Hepatocyte (in vitro differentiated cells): ENCODE measurements at regions not wholly inside any gene's neighbourhood (a gene's known extent, or its start where the extent isn't known, plus 50 kb on each side); places are given as distances from the start of the nearest gene placed in this dataset.

Experiments used
- DNase-seq: peaks from one replicate; pipeline ENCODE4 v3.0.0-alpha.2; 2016; ENCODE audit warnings: low spot score
- H2AFZ ChIP-seq: fragments of 200-600 bp; sonication (generic); 2 replicates; pipeline ENCODE4 v1.6.0; 2016; ENCODE audit warnings: antibody characterized with exemption, mild to moderate bottlenecking
- H3K27ac ChIP-seq: fragments of 200-600 bp; sonication (generic); 2 replicates; pipeline ENCODE4 v1.5.1; 2016; ENCODE audit warnings: mild to moderate bottlenecking
- H3K27me3 ChIP-seq: fragments of 200-600 bp; sonication (generic); 2 replicates; pipeline ENCODE4 v1.6.1; 2016
- H3K36me3 ChIP-seq: fragments of 200-600 bp; sonication (generic); replicated peaks from 2 replicates; pipeline ENCODE4 v1.5.1; 2016; ENCODE audit warnings: low read depth; ENCODE audit not compliant: insufficient read depth
- H3K4me1 ChIP-seq: fragments of 200-600 bp; sonication (generic); 2 replicates; pipeline ENCODE4 v1.5.1; 2016; ENCODE audit warnings: mild to moderate bottlenecking, moderate library complexity; ENCODE audit not compliant: insufficient read depth
- H3K4me2 ChIP-seq: fragments of 200-600 bp; sonication (generic); 2 replicates; pipeline ENCODE4 v1.6.0; 2016
- H3K4me3 ChIP-seq: fragments of 200-600 bp; sonication (generic); 2 replicates; pipeline ENCODE4 v1.5.1; 2016; ENCODE audit warnings: mild to moderate bottlenecking
- H3K79me2 ChIP-seq: fragments of 200-600 bp; sonication (generic); 2 replicates; pipeline ENCODE4 v1.6.0; 2017; ENCODE audit warnings: mild to moderate bottlenecking
- H3K9me2 ChIP-seq: fragments of 200-600 bp; sonication (generic); replicated peaks from 2 replicates; pipeline ENCODE4 v1.6.0; 2017; ENCODE audit warnings: mild to moderate bottlenecking; ENCODE audit not compliant: insufficient read depth
- H3K9me3 ChIP-seq: fragments of 200-600 bp; sonication (generic); 2 replicates; pipeline ENCODE4 v1.5.1; 2016; ENCODE audit warnings: low read depth, mild to moderate bottlenecking
- H4K20me1 ChIP-seq: fragments of 200-600 bp; sonication (generic); 2 replicates; pipeline ENCODE4 v1.6.0; 2016; ENCODE audit warnings: mild to moderate bottlenecking; ENCODE audit not compliant: insufficient read depth, poor library complexity, severe bottlenecking
- CTCF ChIP-seq: fragments of 200-600 bp; sonication (generic); IDR thresholded peaks from 2 replicates; pipeline ENCODE4 v1.5.1; 2016; ENCODE audit warnings: antibody characterized with exemption, mild to moderate bottlenecking; ENCODE audit not compliant: poor library complexity
- EZH2 ChIP-seq: fragments of 200-600 bp; sonication (generic); IDR thresholded peaks from 2 replicates; pipeline ENCODE4 v1.6.1; 2016; ENCODE audit warnings: antibody characterized with exemption, mild to moderate bottlenecking, borderline replicate concordance
- EZH2phosphoT487 ChIP-seq: fragments of 200-600 bp; sonication (generic); IDR thresholded peaks from one replicate; pipeline ENCODE4 v1.6.1; 2018; ENCODE audit warnings: antibody characterized with exemption, mild to moderate bottlenecking, low read depth, moderate library complexity; ENCODE audit not compliant: unreplicated experiment, severe bottlenecking
- WGBS: methylation state at CpG from one replicate; pipeline ENCODE4 v1.1.6; 2016; ENCODE audit warnings: low lambda C conversion rate; ENCODE audit errors: missing lambda C conversion rate; 5-methylcytosine and 5-hydroxymethylcytosine counted together

- WGBS = 79% methylated on average over 2 of the region's 2 CpGs
- H4K20me1 ChIP-seq = no peaks in the 10 kb centered on the region
- no peak for DNase-seq
These were observed 217.4 kb upstream of the ATP11B start for GRCh38 chr3:182575941-182576340.

DNA sequence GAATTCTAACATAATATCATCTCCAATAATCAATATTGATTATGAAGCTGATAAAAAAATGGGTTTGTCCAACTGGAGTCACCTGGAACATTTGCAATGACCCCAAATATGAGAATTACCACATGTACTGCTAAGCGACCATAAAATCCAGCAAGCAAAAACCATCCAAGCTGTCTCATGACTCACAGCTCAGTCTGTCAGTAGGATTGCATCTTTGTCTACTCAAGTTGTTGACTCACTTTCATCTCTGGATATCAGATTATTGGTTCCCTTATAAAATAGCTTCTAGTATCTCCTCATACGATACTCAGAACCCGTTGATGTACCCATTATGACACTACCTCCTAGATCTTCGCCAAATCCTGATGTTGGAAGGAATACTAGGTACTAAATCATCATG lies 209.8 kb upstream of the ATP11B start:
- DNase-seq = no peak
- H3K27ac ChIP-seq = no peak overlapping the region
- no peaks in the 10 kb centered on the region for H3K27me3 ChIP-seq
- TF ChIP-seq CTCF (no peak), EZH2 (no peak), EZH2phosphoT487 (no peak)
- no peaks in the 10 kb centered on the region for H3K36me3 ChIP-seq
- no peaks in the 10 kb centered on the region for H3K79me2 ChIP-seq
- no peaks in the 10 kb centered on the region for H3K9me3 ChIP-seq
- H3K9me2 ChIP-seq = no peaks in the 10 kb centered on the region
- no peak overlapping the region for H3K4me3 ChIP-seq
- H2AFZ ChIP-seq = no peak overlapping the region
- no peak overlapping the region for H3K4me2 ChIP-seq
- no peaks in the 10 kb centered on the region for H3K4me1 ChIP-seq
- 78% methylated on average over 4 of the region's 4 CpGs for WGBS
- no peaks in the 10 kb centered on the region for H4K20me1 ChIP-seq

More at GRCh38 chr3:182575941-182576340, 217.4 kb upstream of the ATP11B start:
- H3K4me1 ChIP-seq = no peaks in the 10 kb centered on the region
- no peaks in the 10 kb centered on the region for H3K27me3 ChIP-seq
- H3K27ac ChIP-seq = no peak overlapping the region
- no peaks in the 10 kb centered on the region for H3K36me3 ChIP-seq
- no peaks in the 10 kb centered on the region for H3K79me2 ChIP-seq
- H3K9me2 ChIP-seq = no peaks in the 10 kb centered on the region
- H2AFZ ChIP-seq = no peak overlapping the region
- TF ChIP-seq EZH2 (no peak), CTCF (no peak), EZH2phosphoT487 (no peak)
- H3K9me3 ChIP-seq = no peaks in the 10 kb centered on the region
- no peak overlapping the region for H3K4me2 ChIP-seq
- no peak overlapping the region for H3K4me3 ChIP-seq

- H3K27me3 ChIP-seq = no peaks in the 10 kb centered on the region
- H3K9me2 ChIP-seq = no peaks in the 10 kb centered on the region
- H3K4me1 ChIP-seq = no peaks in the 10 kb centered on the region
- no peak overlapping the region for H3K4me3 ChIP-seq
- no peaks in the 10 kb centered on the region for H3K79me2 ChIP-seq
- no peak overlapping the region for H3K27ac ChIP-seq
- peak; percentile 16 for DNase-seq
- TF ChIP-seq CTCF = no peak
- TF ChIP-seq EZH2phosphoT487 = no peak
- TF ChIP-seq EZH2 = no peak
- no peaks in the 10 kb centered on the region for H3K36me3 ChIP-seq
- 64% methylated on average over 2 of the region's 2 CpGs for WGBS
- no peaks in the 10 kb centered on the region for H3K9me3 ChIP-seq
- H4K20me1 ChIP-seq = no peaks in the 10 kb centered on the region
- no peak overlapping the region for H3K4me2 ChIP-seq
- H2AFZ ChIP-seq = no peak overlapping the region
These were observed 207.7 kb upstream of the ATP11B start for GRCh38 chr3:182585532-182586150.

GRCh38 chr3:182592747-182593146 lies 200.6 kb upstream of the ATP11B start:
- Histone ChIP-seq H3K4me1 (peaks cover 8% of the 10 kb centered on the region), H4K20me1 (no peaks in the 10 kb centered on the region), H3K27ac (no peak overlapping the region), H3K27me3 (no peaks in the 10 kb centered on the region), H2AFZ (no peak overlapping the region), H3K9me3 (no peaks in the 10 kb centered on the region), H3K36me3 (no peaks in the 10 kb centered on the region), H3K79me2 (no peaks in the 10 kb centered on the region), H3K4me3 (no peak overlapping the region), H3K9me2 (no peaks in the 10 kb centered on the region), H3K4me2 (no peak overlapping the region)
- TF ChIP-seq CTCF (no peak), EZH2phosphoT487 (no peak), EZH2 (no peak)
- WGBS = 82% methylated on average over 3 of the region's 3 CpGs
- no peak for DNase-seq
